NCI-H2227 (cell line): ENCODE measurements at regions not wholly inside any gene's neighbourhood (a gene's known extent, or its start where the extent isn't known, plus 50 kb on each side); places are given as distances from the start of the nearest gene placed in this dataset.
A peak's percentile ranks its signal among the peaks of the same experiment; 100 is the strongest.

Source experiments
- DNase-seq: peaks from one replicate; lab custom pipeline; 2025; ENCODE audit not compliant: unreplicated experiment; lab: John Stamatoyannopoulos, UW

DNA sequence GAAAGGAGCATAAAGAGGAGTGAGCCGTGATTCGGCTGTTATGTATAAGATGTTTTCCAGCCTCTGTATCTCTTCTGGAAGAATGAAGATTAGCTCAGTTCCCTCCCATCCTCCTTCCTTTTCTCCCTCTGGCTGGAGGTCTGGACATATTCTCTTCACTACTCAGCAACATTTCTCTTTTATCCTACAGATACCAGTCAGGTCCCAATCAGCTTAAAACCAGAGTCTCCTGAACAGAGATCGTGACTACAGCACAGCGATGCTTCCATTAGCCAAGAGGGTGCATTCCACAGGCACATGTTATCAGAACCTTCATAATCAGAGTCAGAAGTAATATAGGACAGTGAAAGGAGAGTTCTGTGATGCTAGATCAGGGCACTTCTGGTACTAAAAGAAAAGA is 133.9 kb upstream of the SOX4 start:
- no peak for DNase-seq

DNA sequence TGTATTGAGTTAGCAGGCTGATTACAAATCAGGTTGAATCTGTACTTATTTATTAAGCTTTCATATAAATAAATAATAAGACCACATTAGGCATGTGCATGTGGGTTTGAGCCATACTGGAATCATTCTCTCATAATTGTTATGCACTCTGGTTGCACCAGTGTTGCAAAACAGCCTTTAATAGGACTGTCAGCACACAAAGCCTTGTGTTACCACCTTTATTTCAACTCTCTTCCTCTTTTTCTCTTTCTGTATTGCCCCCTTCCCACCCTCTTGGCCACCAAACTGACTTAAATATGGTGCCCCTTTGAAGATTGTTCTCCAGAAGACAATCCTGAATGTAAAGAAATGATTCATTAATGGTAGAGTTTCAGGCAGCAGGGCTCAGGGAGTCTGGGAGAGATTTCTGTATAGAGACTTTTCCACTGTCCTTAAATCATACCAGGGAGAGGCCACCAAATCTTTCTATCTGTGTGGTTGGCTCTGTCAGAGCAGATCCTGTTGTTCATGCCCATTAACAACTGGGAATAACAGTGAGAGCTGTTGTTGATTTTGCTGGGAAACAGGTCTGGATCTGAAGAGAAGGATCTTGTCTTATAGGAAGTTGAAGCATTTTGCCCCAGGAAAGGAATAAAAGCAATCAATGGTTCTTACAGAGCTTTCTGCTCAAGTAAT is 131.6 kb upstream of the SOX4 start:
- no peak for DNase-seq

DNA sequence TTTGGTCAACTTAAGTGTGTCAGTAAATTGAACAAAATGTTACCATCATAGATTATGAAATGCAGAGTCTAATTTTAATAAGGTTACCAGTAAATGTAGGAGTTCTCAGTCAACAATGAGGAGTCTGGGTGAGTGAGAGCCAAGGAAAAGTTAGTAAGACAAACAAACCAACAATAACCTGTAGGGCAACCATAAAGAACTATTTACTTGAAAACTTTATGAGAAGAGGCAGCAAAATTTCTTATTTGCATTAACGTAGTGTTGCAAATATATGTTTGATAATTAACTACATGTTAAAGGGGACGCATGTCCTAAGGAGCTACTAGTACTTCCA is 131.1 kb upstream of the SOX4 start:
- no peak for DNase-seq

DNA sequence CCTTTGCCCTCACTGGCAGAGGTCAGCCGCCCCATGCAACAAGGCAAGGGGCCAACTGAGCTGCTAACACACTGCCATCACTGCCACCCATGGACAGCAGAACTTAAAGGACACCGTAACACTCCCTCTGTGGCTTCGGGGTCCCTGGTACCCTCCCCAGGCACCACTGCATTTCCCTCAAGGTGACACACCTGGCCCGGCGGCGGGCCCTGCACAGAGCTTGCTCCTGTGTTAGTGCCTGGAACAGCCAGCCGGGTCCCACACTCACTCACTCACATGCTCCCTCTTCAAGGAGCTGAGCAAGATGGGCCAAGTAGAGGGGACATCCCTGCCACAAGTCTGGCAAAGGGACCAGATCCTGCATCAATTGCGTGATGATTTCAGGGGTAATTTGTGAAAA is 126.5 kb upstream of the SOX4 start:
- no peak for DNase-seq

DNA sequence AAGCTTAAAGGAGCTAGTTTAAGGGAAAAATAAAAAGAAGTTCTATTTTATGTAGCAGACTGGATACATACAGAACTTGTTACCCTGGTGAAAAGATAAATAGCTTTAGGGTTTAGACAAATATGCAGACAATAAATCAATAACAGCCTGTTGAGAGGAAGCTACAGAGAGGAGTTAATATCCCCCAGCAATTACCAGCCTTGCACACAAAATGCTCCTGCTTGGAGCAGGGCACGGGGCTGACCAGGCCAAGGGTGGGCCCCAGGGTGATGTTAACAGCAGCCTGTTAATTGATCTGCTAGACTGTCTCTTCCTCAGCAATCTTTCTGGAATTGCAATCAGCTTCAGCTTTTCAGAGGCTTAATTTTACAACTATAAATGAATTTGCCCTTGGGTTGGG is 125.1 kb upstream of the SOX4 start:
- peak; percentile 8 for DNase-seq

DNA sequence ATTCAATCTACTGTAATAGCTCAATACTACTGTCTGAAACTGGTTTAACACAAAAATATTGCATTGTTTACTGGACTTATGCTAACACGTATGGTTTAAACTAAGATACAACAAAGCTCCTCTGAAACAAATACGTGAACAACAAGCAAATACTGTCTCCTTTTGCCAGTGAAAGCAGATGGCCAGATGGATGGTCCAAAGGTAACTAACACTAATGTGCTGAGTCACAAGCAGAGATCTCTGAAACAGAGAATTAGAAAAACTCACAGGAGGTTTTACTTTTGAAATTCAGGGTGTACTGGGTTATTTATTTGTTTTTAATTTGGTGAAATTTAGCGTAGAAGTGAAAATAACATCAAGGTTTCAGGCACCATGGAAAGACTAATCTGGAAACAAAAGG is 124.3 kb upstream of the SOX4 start:
- DNase-seq: no peak

DNA sequence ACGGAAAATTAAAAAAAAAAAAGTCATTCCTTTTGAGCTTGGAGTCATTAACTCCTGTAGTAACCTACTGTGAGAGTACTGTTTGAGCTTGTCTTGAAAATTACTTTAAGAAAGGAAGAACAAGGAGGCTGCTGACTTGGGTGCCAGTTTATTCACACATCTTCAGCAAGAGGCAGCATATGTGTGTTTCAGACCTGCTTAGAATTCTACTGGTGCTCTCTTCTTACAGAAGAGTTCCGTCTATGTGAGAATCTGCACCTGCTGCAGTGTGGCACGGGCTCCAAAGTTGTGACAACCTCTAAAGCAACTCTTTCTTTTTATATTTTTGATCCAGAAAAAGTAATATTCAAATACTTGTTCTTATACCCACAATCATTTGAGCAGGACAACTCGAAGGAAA is 117.4 kb upstream of the SOX4 start:
- DNase-seq: no peak

DNA sequence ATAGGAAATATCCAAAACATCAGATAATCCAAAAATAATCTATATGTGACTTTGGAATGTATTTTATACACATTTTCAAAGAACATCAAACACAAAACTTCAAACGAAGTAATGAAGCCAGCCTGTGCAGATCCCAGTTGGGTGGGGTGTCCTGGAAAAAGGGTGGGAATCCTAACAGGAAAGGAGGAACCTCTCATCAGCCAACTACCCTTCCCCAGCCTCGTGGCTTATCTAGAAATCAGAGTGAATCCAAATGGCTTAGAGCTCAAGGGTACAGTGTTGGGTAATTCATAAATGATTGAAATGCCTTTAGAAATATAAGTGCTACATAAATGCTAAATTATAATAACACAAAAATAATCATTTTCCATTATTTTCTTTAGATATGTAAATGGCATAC is 115.1 kb upstream of the SOX4 start:
- DNase-seq: no peak

DNA sequence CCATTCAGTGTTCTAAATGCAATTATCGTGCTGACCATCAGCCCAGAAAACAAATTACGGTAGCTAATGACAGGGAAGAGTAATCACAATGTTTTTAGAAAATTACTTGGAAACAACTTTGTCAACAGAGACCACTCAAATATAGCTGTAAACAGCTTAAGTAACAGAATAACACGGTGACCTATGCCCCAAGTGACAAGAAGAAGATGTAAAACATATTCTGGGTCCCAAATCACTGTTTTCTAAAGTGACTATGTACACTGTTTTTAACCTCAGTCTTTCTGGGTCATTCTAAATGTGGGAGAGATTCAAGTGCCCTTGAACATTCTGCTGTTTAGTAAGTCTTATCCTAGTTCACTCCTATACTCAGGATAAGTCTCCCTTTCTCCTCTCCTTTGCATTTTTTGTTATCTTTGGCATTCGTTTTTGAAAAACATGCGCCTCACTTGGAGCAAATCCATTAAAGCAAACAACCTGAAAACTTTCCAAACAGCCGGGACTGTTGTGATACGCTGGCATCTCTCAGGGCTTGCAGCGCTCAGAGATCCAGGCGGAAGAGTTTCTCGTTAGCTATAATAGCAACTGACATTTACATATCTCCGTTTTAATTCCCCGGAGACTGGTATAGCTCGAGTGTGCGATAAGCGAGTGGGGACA is 114.5 kb upstream of the SOX4 start:
- peak; percentile 38 for DNase-seq

DNA sequence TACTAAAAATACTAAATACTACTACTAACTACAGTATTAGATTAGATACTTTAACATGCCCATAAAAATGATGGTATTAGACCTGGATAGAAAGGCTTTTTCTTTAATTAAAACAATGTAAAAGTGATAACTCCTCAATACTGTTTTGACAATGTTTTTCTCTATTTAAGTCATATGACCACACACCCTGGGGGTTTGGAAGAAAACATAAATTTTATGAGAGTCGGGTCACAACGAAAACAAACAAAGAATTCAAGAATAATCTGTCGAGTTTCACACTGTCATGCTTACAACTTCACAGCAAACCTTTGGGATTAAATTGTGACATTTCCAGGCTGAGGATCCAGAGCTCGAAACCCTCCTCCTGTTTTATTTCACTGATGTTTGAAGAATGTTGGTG is 107.4 kb upstream of the SOX4 start:
- no peak for DNase-seq

DNA sequence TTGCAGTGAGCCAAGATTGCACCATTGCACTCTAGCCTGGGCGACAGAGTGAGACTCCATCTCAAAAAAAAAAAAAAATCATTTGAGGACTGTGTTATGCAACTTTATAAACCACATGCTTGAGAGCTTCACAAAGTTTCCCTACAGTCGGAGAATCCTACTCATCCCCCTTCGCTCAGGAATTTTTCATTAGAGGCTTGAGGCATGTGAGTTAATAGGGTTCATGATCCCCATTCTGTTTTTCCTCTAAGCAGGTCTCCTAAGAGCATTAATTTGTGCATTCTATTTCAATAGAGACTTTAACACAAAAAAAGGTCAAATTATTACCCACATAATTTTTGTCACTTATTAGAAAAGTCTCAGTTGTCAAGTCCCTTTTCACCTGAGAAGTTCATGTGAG is 103.7 kb upstream of the SOX4 start:
- DNase-seq: no peak

DNA sequence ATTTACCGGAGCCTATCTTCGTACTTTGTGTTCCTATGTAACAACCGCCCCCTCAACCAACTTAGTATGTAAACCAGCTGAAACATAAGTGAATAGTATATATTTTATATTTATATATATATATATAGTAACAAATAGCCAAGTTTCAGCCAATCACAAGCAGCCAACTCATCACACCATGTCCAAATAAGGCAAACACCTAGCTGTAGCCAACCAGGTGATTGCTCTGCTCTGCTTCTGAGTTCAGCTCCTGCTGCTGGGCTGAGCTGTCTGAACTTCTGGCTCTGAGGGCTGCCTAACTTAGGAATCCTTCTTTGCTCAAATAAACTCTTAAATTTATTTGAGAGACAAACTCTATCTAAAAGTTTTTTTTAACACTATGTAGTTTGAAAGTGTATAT is 101.6 kb upstream of the SOX4 start:
- DNase-seq: no peak

DNA sequence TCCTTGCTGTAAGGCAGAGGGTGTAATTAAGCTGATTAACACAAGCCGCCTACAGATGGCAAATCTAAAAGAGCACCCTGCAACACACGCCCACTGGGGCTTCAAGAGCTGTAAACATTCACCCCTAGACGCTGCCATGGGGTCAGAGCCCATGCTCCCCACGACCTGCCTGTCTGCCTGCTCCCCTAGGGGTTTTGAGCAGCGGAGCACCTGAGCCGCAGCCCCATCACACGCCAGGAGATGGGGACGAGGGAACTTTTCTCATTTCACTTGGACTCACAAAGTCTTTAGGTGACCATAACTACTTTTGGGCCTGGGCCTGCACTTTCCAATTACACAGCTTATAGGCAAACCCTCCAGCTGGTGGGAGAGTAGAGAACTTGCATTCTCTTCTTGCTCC is 99.0 kb upstream of the SOX4 start:
- DNase-seq: no peak

DNA sequence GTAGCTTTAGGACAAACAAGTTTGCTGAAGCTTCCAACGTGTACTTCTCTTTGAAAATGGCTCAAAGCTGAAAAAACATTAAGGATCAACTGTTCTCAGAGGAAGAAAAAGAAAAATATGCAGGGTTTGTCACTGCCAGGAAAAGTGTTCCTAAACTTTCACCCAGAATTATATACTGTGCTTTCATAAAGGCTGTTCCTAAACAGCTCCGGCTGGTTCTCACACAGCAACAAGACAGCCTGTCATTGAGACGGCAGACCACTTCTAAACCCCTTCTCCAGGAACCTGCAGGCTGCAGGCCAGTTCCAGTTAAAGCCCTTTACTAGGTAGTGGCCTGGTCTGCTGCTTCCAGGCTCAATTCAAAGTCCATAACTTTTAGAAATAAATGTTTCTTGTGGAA is 97.4 kb upstream of the SOX4 start:
- DNase-seq: no peak

DNA sequence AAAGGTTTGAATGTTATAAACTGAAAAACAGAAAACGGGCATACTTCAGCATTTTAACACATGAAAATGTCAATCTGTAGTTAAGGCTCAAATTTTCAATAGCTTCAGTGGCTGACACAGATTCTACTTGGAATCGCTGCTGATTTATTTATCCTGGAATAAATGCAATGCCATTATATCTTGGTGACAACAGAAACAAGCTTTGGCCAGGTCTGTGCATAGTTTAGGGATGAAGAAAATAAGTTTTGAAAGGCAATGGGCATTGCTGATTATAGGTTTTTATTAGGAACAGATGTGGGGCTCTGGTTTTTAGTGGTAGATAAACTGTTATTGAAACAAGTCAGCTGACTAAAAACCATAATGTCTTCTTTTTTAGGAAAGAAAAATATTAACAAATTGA is 96.8 kb upstream of the SOX4 start:
- no peak for DNase-seq

DNA sequence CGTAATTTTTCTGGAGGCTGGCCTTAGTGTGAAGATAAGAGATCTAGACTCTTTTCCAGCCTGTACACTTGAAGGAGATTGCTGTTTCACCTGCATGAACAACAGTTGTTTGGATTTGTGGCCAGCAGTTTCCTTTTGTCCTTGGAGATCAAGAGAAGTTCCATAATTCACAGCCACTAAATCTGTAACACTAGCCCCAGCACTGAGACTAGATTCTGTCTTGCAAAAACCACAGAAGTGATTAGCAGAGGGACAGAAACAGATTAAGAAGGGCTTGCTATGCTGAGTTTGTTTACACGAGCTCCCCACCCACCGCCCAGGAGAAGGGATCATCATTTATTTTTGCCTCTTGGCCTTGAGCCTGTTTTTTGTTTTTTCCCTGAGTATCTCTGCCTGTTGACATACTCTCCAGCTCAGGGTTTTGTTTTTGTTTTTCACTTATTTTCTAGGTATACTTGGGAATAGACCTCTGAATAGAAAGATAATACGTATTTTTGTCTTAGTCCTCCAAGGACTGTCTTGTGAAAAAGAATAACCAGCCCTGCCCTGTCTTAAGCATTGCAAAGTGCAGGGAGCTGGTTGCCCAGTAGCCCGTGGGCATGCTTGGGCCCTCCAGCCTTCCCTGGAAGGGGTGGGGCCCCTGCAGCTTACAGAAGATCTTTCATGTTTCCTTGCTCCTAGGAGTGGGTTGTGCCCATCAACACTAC is 93.1 kb upstream of the SOX4 start:
- no peak for DNase-seq

DNA sequence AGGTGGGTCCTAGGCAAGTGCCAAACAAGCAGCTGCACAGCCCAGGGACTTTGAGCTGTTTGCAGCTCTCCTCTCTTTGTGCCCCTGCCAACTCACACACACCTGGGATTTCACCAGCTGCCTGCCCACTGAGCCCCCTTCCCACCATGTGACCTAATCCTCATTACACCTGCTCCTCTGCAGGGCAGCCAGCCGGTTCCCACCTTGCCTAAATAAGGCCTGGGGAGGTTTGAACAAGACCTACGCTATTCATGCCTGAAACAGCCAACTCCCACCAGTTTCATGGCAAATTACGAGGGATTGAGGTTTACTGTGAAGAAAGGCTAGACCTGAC is 92.6 kb upstream of the SOX4 start:
- no peak for DNase-seq

DNA sequence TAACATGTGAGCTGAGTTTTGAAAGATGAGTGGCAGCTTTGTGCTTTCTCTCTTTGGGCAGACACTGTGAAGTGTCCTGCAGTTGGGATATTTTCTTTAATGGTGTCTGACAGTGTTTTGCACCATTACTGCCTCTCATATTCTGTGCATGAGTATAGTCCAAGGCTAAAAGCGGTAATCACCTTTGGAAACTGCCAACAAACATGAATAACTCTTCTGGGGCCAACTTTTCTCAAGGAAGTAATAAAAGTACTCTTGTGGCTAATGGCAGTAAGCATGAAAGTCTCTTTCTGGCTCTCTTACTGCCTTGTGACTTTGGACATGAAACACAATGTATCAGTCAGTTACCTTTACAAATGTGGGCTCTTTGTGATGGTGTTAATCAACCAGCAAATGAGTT is 91.7 kb upstream of the SOX4 start:
- no peak for DNase-seq

DNA sequence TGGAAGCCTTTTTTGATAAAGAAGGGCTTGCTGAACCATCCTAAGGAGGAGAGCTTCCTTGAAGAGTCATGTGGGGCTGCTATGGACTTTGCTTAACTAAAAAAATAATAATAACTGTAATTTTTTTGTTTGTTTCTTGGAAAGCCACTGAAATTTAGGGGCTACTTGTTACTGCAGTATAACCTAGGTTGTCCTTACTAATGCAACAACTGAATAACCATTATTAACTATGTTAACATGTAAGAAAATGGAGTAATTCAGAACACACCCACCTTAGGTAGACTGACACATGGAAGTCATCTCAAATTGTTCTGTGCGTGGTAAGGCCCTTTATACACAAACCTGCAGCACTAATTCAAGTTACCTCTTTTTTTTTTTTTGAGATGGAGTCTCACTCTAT is 90.9 kb upstream of the SOX4 start:
- no peak for DNase-seq

DNA sequence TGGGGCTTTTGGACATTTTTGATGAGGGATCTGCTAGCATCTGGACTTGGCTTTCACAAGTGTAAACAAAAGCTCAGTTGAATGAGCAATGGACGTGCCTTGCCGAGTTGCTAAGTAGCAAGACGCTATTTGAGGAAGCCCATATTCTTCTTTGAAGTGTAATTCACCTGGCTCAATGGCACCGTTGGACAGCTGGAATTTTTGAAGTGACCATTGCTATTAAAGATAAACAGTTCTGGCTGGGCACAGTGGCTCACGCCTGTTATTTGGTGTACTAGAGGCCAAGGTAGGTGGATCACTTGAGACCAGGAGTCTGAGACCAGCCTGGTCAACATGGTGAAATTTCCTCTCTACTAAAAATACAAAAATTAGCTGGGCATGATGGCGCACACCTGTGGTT is 88.8 kb upstream of the SOX4 start:
- DNase-seq: no peak

DNA sequence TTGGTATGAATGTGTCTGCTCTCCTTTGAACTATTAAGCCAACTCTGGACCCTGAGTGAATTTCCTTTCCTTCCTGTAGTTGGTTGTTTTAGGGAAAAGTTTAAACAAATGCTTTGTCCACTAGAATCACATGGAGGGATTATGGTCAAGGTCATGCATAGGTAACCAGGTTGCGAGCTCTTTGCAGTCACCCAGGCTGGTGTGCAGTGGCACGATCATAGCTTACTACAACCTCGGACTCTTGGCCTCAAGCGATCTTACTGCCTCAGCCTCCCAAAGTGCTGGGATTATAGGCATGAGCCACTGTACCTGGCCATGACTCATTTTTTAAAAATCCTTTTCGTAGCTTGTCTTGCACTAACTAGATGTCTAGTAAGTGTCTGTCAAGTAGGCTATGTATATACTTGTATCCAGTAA is 88.0 kb upstream of the SOX4 start:
- DNase-seq: no peak

DNA sequence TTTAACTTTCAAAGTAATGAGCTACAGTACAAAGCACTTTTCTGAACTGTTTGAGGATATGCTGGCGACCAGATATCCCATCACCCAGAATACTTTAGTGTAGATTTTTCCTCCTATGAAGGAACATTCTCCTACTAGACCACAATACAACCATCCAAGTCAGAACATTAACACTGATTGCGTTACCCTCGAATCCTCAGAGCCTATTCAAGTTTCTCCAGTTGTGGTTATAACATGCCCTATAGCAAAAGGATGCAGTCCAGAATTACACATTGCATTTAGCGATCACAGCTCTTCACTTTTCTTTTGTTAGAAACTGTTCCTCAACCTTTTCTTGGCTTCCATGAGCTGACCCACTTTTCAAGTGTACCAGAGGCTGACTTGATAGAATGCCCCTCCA is 87.4 kb upstream of the SOX4 start:
- no peak for DNase-seq

DNA sequence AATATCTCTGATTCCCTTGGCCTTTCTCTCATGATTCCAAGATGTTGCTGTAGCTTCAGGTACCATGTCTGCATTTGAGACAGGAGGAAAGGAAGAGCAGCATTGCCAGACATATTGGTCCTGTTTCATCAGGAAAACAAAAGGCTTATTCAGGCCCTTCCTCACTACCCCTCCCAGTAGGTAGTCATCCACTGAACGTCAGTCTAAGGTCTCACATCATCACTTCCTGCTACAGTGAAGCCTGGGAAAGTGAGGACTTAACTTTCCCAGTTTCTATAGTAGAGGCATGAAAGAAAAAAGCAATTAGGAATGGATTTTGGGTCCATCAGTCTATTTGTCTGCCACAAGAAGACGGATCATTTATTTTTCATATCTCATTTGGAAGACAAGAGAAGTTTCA is 85.7 kb upstream of the SOX4 start:
- DNase-seq: no peak
